Stomach (tissue), 4 donors: ENCODE measurements at regions not wholly inside any gene's neighbourhood (a gene's known extent, or its start where the extent isn't known, plus 50 kb on each side); places are given as distances from the start of the nearest gene placed in this dataset.

ENCODE experiments used
- EP300 ChIP-seq: sonication (generic); formaldehyde crosslinking; IDR thresholded peaks from one replicate; pipeline ENCODE4 v1.6.1; 2017; ENCODE audit warnings: antibody characterized with exemption
- POLR2A ChIP-seq, 4 donors: fragments of 450-650 bp; IDR thresholded peaks; one replicate each; pipeline ENCODE4 v1.6.1; 2016; ENCODE audit warnings: antibody characterized with exemption in 4 of 4, control low read depth in 2 of 4, mild to moderate bottlenecking in 1 of 4, moderate library complexity in 1 of 4
- TF ChIP-seq, protein P1 (sequence below), 7 experiments: fragments of 450-650 bp in 4 of 7; fragments of 200-600 bp in 3 of 7; sonication (generic) in 3 of 7; IDR thresholded peaks; one replicate each; pipeline ENCODE4 v1.5.1; 2016 to 2019; ENCODE audit warnings: antibody characterized with exemption in 7 of 7, control low read depth in 2 of 7, mild to moderate bottlenecking in 1 of 7

DNA sequence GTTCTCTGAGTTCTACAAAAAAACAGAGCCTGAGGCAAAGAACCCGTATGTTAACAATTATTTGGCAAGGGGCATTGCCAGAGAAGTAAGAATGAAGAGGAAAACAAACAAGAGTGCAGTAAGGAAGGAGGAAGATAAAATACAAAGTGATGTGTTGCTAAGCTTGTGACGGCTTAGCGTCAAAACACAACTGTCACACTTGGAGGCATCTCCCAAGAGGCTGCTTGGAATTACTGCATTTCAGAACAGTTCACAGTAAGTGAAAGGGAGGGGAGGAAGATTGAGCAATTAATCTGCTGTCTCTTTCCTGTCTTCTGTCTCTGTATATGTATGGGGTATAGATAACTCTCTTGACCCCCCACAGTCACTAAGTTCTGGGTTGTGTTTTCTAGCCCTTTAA, 1017.0 kb upstream of the TMPRSS15 start:
- TF ChIP-seq, protein P1, sequence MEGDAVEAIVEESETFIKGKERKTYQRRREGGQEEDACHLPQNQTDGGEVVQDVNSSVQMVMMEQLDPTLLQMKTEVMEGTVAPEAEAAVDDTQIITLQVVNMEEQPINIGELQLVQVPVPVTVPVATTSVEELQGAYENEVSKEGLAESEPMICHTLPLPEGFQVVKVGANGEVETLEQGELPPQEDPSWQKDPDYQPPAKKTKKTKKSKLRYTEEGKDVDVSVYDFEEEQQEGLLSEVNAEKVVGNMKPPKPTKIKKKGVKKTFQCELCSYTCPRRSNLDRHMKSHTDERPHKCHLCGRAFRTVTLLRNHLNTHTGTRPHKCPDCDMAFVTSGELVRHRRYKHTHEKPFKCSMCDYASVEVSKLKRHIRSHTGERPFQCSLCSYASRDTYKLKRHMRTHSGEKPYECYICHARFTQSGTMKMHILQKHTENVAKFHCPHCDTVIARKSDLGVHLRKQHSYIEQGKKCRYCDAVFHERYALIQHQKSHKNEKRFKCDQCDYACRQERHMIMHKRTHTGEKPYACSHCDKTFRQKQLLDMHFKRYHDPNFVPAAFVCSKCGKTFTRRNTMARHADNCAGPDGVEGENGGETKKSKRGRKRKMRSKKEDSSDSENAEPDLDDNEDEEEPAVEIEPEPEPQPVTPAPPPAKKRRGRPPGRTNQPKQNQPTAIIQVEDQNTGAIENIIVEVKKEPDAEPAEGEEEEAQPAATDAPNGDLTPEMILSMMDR (IDR thresholded peaks at IDR 0.05), result no peak
- TF ChIP-seq POLR2A (IDR thresholded peaks at IDR 0.05), result no peak
- TF ChIP-seq EP300, result no peak
